ENCODE measurements at regions not wholly inside any gene's neighbourhood (a gene's known extent, or its start where the extent isn't known, plus 50 kb on each side); places are given as distances from the start of the nearest gene placed in this dataset.
"Not testable (repeated sequence)": the region's sequence is repeated elsewhere in the genome, so short reads cannot be mapped to it uniquely, and the experiment has no call there.

- DNase-seq (ENCODE audit: low spot score in 2 of 2); H3K4me3 ChIP-seq (ENCODE audit: low read depth, poor library complexity, severe bottlenecking); intact Hi-C loops (cut with DNase I; ENCODE audit: low total_unique reads): not testable (repeated sequence)
- WGBS, 2 donors: 100% methylated on average over 1 of the region's 1 CpG; no CpG with 5 or more reads in 1 of the 2 donors
Measured at GRCh38 chr1:146630302-146630701, 307.8 kb upstream of the NBPF12 start.

DNA sequence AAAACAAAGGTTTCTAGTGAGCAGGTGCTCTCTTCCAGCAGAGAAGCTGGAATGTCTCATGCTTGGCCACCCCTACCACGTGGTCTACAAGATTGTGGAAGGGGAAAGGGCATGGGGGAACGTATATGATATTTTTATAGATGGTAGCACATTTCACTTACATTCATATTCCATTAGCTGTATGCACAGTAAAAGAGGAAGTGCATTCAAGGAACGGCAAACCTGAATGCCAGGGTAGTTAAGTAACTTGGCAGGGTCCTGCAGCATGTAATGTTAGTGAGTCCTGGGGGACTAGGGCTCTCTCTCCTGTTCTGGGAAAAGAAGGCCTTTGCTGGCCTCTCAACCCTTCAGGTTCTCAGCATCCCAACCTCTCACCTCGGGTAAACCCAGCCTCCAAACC, 319.5 kb upstream of the NBPF12 start:
- DNase-seq (ENCODE audit: low spot score in 2 of 2); intact Hi-C loops (cut with DNase I; ENCODE audit: low total_unique reads); H3K4me3 ChIP-seq (ENCODE audit: low read depth, poor library complexity, severe bottlenecking): not testable (repeated sequence)
- WGBS, 2 donors: 70 to 71% methylated on average over 3 of the region's 4 CpGs

DNA sequence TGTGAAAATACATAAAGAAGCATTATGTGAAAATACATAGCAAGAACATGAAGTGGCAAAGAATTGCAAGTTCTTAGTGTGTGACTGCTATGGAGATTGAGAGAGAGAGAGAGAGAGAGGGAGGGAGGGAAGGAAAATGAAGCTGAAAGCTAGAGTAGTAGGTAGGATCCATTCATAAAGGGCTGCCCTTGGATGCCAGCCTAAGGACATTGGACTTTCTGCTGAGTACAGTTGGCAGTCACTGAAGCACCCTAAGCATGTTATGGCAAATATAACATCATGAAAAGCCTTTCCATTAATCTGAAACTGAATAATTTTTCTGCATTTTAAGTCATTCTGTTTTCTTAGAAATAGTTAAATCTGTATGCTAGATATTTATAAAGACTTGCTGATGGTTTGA, 333.4 kb upstream of the NBPF12 start:
- DNase-seq (ENCODE audit: low spot score in 2 of 2); intact Hi-C loops (cut with DNase I; ENCODE audit: low total_unique reads); H3K4me3 ChIP-seq (ENCODE audit: low read depth, poor library complexity, severe bottlenecking): not testable (repeated sequence)

GRCh38 chr1:146600720-146601307, 337.3 kb upstream of the NBPF12 start:
- 37 to 67% methylated on average over 1 to 2 of the region's 3 CpGs for WGBS, 2 donors
- not testable (repeated sequence) for DNase-seq (ENCODE audit: low spot score in 2 of 2); H3K4me3 ChIP-seq (ENCODE audit: low read depth, poor library complexity, severe bottlenecking)

GRCh38 chr1:146599906-146600305, 338.2 kb upstream of the NBPF12 start:
- DNase-seq (ENCODE audit: low spot score in 2 of 2); H3K4me3 ChIP-seq (ENCODE audit: low read depth, poor library complexity, severe bottlenecking); intact Hi-C loops (cut with DNase I; ENCODE audit: low total_unique reads): not testable (repeated sequence)
- 85 to 96% methylated on average over 1 of the region's 3 CpGs for WGBS, 2 donors

More at GRCh38 chr1:146600720-146601307, 337.3 kb upstream of the NBPF12 start:
- intact Hi-C loops (cut with DNase I; ENCODE audit: low total_unique reads): not testable (repeated sequence)

DNA sequence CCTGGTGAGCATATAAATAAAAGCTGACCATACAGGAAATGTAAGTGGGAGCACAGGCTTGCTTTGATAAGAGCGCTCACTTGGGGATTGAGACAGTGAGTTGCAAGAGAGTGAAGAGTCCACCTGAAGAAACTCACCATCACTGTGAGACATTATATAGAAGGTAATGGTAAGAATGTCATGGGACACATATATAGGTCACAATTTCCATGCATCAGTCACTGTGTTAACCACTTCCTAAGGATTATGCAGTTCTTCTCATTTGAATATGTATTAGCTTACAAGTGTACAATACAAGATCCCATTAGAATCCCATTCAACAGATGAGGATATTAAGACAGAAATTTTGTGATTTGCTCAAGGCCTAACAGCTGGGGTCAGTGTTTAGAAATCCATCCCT, 352.4 kb upstream of the NOTCH2NLA start:
- intact Hi-C loops (cut with DNase I; ENCODE audit: low total_unique reads); DNase-seq (ENCODE audit: low spot score in 2 of 2); H3K4me3 ChIP-seq (ENCODE audit: low read depth, poor library complexity, severe bottlenecking): not testable (repeated sequence)
- WGBS, 2 donors: 100% methylated on average over 1 of the region's 1 CpG

- WGBS, 2 donors: 22 to 33% methylated on average over 1 of the region's 2 CpGs
- DNase-seq (ENCODE audit: low spot score in 2 of 2); intact Hi-C loops (cut with DNase I; ENCODE audit: low total_unique reads); H3K4me3 ChIP-seq (ENCODE audit: low read depth, poor library complexity, severe bottlenecking): not testable (repeated sequence)
Measured at GRCh38 chr1:146567541-146567940, 338.7 kb upstream of the NOTCH2NLA start.

DNA sequence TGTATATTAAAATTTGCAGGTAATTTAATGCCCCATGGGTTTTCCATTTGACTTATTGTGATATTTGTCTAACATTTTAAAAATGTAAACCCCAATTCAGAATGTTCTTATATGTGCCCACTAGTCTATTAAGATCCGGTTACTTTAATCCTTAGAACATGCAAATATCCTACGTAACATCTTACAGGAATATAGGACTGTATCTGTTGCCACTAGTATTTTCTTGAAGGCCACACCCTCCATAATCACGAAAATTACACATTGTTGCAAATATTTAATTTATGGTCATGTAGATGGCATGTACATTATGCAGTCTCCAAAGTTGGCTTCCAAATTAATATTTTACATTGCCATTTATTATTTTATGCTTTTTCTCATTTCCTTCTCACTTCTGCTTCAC, 329.2 kb upstream of the NOTCH2NLA start:
- DNase-seq (ENCODE audit: low spot score in 2 of 2); intact Hi-C loops (cut with DNase I; ENCODE audit: low total_unique reads): not testable (repeated sequence)

GRCh38 chr1:146556405-146556804, 327.6 kb upstream of the NOTCH2NLA start:
- WGBS, 2 donors: 86% methylated on average over 4 of the region's 7 CpGs; no CpG with 5 or more reads in 1 of the 2 donors
- DNase-seq (ENCODE audit: low spot score in 2 of 2); H3K4me3 ChIP-seq (ENCODE audit: low read depth, poor library complexity, severe bottlenecking); intact Hi-C loops (cut with DNase I; ENCODE audit: low total_unique reads): not testable (repeated sequence)

More for the DNA sequence above, 329.2 kb upstream of the NOTCH2NLA start:
- not testable (repeated sequence) for H3K4me3 ChIP-seq (ENCODE audit: low read depth, poor library complexity, severe bottlenecking)
- 83 to 85% methylated on average over 3 of the region's 3 CpGs for WGBS, 2 donors

- intact Hi-C loops (cut with DNase I; ENCODE audit: low total_unique reads); DNase-seq (ENCODE audit: low spot score in 2 of 2); H3K4me3 ChIP-seq (ENCODE audit: low read depth, poor library complexity, severe bottlenecking): not testable (repeated sequence)
- WGBS, 2 donors: 77 to 81% methylated on average over 2 of the region's 3 CpGs
Measured at GRCh38 chr1:146552414-146552813, 323.6 kb upstream of the NOTCH2NLA start.

DNA sequence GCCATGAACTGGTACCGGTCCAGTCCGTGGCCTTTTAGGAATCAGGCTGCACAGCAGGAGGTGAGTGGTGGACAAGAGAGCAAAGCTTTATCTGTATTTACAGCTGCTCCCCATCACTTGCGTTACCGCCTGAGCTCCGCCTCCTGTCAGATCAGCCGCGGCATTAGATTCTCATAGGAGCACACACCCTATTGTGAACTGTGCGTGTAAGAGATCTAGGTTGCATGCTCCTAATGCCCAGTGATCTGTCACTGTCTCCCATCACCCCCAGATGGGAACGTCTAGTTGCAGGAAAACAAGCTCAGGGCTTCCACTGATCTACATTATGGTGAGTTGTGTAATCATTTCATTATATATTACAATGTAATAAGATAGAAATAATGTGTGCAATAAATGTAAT, 319.9 kb upstream of the NOTCH2NLA start:
- intact Hi-C loops (cut with DNase I; ENCODE audit: low total_unique reads); H3K4me3 ChIP-seq (ENCODE audit: low read depth, poor library complexity, severe bottlenecking): not testable (repeated sequence)
- 97 to 100% methylated on average over 7 of the region's 9 CpGs for WGBS, 2 donors
- peak in 1 of 2 donors; percentile 34 for DNase-seq (ENCODE audit: low spot score in 2 of 2)

GRCh38 chr1:146546189-146546588, 317.4 kb upstream of the NOTCH2NLA start:
- DNase-seq (ENCODE audit: low spot score in 2 of 2); H3K4me3 ChIP-seq (ENCODE audit: low read depth, poor library complexity, severe bottlenecking); intact Hi-C loops (cut with DNase I; ENCODE audit: low total_unique reads): not testable (repeated sequence)
- 100% methylated on average over 1 of the region's 1 CpG for WGBS, 2 donors

DNA sequence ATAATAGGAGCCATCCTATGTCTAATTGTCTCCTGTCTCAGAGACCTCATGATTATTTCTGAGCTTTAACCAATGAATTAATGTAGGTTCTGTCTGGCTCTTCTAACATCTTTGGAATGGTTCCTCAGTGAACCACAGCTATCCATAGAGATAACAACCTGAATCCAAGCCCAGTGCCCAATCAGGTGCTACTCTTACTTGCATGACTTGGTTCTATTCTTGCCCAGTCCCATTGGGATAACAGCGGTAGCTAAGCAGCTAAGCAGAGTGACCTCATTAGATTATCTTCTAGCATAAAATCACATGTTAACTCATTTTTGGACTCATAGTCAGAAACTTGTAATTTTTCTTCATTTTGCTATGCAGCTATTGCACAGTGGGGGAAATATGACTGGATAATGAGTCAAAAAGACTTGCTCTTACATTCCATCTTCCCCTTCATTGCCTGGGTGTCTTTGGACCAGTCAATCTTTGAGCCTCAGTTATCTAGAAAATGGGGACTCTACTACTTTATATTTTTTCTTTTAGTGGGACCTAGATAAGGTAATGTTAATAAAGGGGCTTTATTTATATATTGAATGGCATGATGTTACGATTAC, 309.1 kb upstream of the NOTCH2NLA start:
- intact Hi-C loops (cut with DNase I; ENCODE audit: low total_unique reads); H3K4me3 ChIP-seq (ENCODE audit: low read depth, poor library complexity, severe bottlenecking); DNase-seq (ENCODE audit: low spot score in 2 of 2): not testable (repeated sequence)
- 93% methylated on average over 1 of the region's 2 CpGs for WGBS, 2 donors

- H3K4me3 ChIP-seq (ENCODE audit: low read depth, poor library complexity, severe bottlenecking); DNase-seq (ENCODE audit: low spot score in 2 of 2); intact Hi-C loops (cut with DNase I; ENCODE audit: low total_unique reads): not testable (repeated sequence)
- no CpG with 5 or more reads among the region's 1 CpG for WGBS, 2 donors
Measured at GRCh38 chr1:146536028-146536427, 307.2 kb upstream of the NOTCH2NLA start.

- H3K4me3 ChIP-seq (ENCODE audit: low read depth, poor library complexity, severe bottlenecking); intact Hi-C loops (cut with DNase I; ENCODE audit: low total_unique reads); DNase-seq (ENCODE audit: low spot score in 2 of 2): not testable (repeated sequence)
- WGBS, 2 donors: no CpG with 5 or more reads among the region's 3 CpGs
Measured at GRCh38 chr1:146535575-146535974, 306.8 kb upstream of the NOTCH2NLA start.

DNA sequence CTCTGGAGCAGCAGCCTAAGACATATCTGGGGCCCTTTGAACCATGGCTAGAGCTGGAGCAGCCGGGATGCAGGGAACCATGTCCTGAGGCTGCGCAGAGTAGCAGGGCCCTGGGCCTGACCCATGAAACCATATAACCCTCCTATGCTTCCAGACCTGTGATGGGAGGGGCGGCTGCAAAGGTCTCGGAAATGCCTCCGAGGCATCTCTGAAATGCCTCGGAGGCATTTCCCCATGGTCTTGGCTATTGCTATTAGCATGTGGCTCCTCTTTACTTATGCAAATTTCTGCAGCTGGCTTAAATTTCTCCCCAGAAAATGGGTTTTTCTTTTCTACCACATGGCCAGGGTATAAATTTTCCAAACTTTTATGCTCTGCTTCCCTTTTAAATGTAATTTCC, 302.1 kb upstream of the NOTCH2NLA start:
- H3K4me3 ChIP-seq (ENCODE audit: low read depth, poor library complexity, severe bottlenecking); DNase-seq (ENCODE audit: low spot score in 2 of 2); intact Hi-C loops (cut with DNase I; ENCODE audit: low total_unique reads): not testable (repeated sequence)
- no CpG with 5 or more reads among the region's 6 CpGs for WGBS, 2 donors
